Mesenchymal stem cell (in vitro differentiated cells and primary cell): ENCODE measurements at regions not wholly inside any gene's neighbourhood (a gene's known extent, or its start where the extent isn't known, plus 50 kb on each side); places are given as distances from the start of the nearest gene placed in this dataset.

ENCODE experiments used
- DNase-seq: peaks from one replicate; pipeline ENCODE4 v3.0.0-alpha.2; 2013
- H2AFZ ChIP-seq: one replicate; pipeline ENCODE4 v1.6.1; 2013; ENCODE audit warnings: low read depth, mild to moderate bottlenecking, control low read depth, inconsistent platforms, low read length, moderate library complexity
- H2AK5ac ChIP-seq: 2 replicates; pipeline ENCODE4 v1.6.1; 2013; ENCODE audit warnings: low read length, moderate library complexity, mild to moderate bottlenecking, inconsistent platforms; ENCODE audit not compliant: severe bottlenecking
- H2BK120ac ChIP-seq: one replicate; pipeline ENCODE4 v1.6.1; 2013; ENCODE audit warnings: low read depth, mild to moderate bottlenecking, inconsistent platforms, low read length, moderate library complexity
- H2BK12ac ChIP-seq, 2 experiments: one replicate each; pipeline ENCODE4 v1.6.1; 2013; ENCODE audit warnings: inconsistent platforms in 2 of 2, low read length in 2 of 2, mild to moderate bottlenecking in 2 of 2, moderate library complexity in 2 of 2, control low read depth in 1 of 2
- H2BK15ac ChIP-seq: one replicate; pipeline ENCODE4 v1.6.1; 2013; ENCODE audit warnings: mild to moderate bottlenecking, low read depth, inconsistent platforms; ENCODE audit not compliant: poor library complexity, severe bottlenecking
- H2BK5ac ChIP-seq: 2 replicates; pipeline ENCODE4 v1.6.1; 2013; ENCODE audit warnings: low read depth, mild to moderate bottlenecking, low read length, control low read depth, inconsistent platforms; ENCODE audit not compliant: poor library complexity, severe bottlenecking
- H3K14ac ChIP-seq, 2 experiments: one replicate each; pipeline ENCODE4 v1.6.1; 2013; ENCODE audit warnings: inconsistent platforms in 2 of 2, low read length in 2 of 2, control low read depth in 1 of 2, mild to moderate bottlenecking in 1 of 2, moderate library complexity in 1 of 2
- H3K18ac ChIP-seq, 2 experiments: one replicate each; pipeline ENCODE4 v1.6.1; 2013; ENCODE audit warnings: inconsistent platforms in 2 of 2, low read length in 2 of 2, control low read depth in 1 of 2, low read depth in 1 of 2, mild to moderate bottlenecking in 1 of 2
- H3K23ac ChIP-seq, 2 experiments: one replicate each; pipeline ENCODE4 v1.6.1; 2013; ENCODE audit warnings: inconsistent platforms in 2 of 2, low read length in 2 of 2, mild to moderate bottlenecking in 2 of 2, moderate library complexity in 2 of 2, control low read depth in 1 of 2
- H3K27ac ChIP-seq: 2 replicates; pipeline ENCODE4 v1.5.1; 2013; ENCODE audit warnings: mild to moderate bottlenecking, moderate library complexity, low read length, control low read depth, inconsistent platforms; ENCODE audit not compliant: poor library complexity, severe bottlenecking
- H3K27me3 ChIP-seq, 2 experiments: 2 replicates each; pipeline versions ENCODE4 v1.6.1 to v1.7.0; 2013; ENCODE audit warnings: low read length in 2 of 2, mild to moderate bottlenecking in 2 of 2, moderate library complexity in 2 of 2, control low read depth in 1 of 2, inconsistent platforms in 1 of 2; ENCODE audit not compliant: control insufficient read depth in 1 of 2, insufficient read depth in 1 of 2
- H3K36me3 ChIP-seq, 2 experiments: 2 replicates each; pipeline versions ENCODE4 v1.6.1 to v1.7.0; 2013; ENCODE audit warnings: low read length in 2 of 2, control low read depth in 1 of 2, inconsistent platforms in 1 of 2, low read depth in 1 of 2, mild to moderate bottlenecking in 1 of 2; ENCODE audit not compliant: insufficient read depth in 2 of 2, control insufficient read depth in 1 of 2
- H3K4ac ChIP-seq, 2 experiments: one replicate each; pipeline ENCODE4 v1.6.1; 2013; ENCODE audit warnings: inconsistent platforms in 2 of 2, low read length in 2 of 2, mild to moderate bottlenecking in 2 of 2, moderate library complexity in 2 of 2, control low read depth in 1 of 2, low read depth in 1 of 2
- H3K4me1 ChIP-seq: 2 replicates; pipeline ENCODE4 v1.6.1; 2013; ENCODE audit warnings: low read depth, low read length, control low read depth; ENCODE audit not compliant: control insufficient read depth, insufficient read depth
- H3K4me2 ChIP-seq: 2 replicates; pipeline ENCODE4 v1.6.1; 2013; ENCODE audit warnings: low read length, mild to moderate bottlenecking, inconsistent platforms; ENCODE audit not compliant: poor library complexity, severe bottlenecking
- H3K4me3 ChIP-seq, 2 experiments: 2 replicates each; pipeline versions ENCODE4 v1.5.1 to v1.7.0; 2013; ENCODE audit warnings: low read length in 2 of 2, mild to moderate bottlenecking in 2 of 2, control low read depth in 1 of 2, low read depth in 1 of 2; ENCODE audit not compliant: insufficient read depth in 1 of 2
- H3K79me1 ChIP-seq: replicated peaks from 2 replicates; pipeline ENCODE4 v1.6.1; 2013; ENCODE audit warnings: mild to moderate bottlenecking, control low read depth, low read length, inconsistent platforms; ENCODE audit not compliant: poor library complexity, severe bottlenecking
- H3K9ac ChIP-seq: 2 replicates; pipeline ENCODE4 v1.7.0; 2013; ENCODE audit warnings: mild to moderate bottlenecking, low read length, moderate library complexity
- H3K9me3 ChIP-seq: 2 replicates; pipeline ENCODE4 v1.7.0; 2013; ENCODE audit warnings: mild to moderate bottlenecking, low read length; ENCODE audit not compliant: control insufficient read depth
- H4K8ac ChIP-seq: one replicate; pipeline ENCODE4 v1.6.1; 2013; ENCODE audit warnings: inconsistent platforms, mild to moderate bottlenecking, low read length, moderate library complexity
- H4K91ac ChIP-seq: one replicate; pipeline ENCODE4 v1.6.1; 2013; ENCODE audit warnings: mild to moderate bottlenecking, low read length, inconsistent platforms
- WGBS: methylation state at CpG from one replicate; pipeline ENCODE4 v1.1.7; 2013; ENCODE audit warnings: mixed read lengths; 5-methylcytosine and 5-hydroxymethylcytosine counted together

GRCh38 chr15:39040861-39041260, 476.2 kb upstream of the RASGRP1 start:
- Histone ChIP-seq H2AFZ (no peak overlapping the region), H3K4ac (no peak overlapping the region), H4K8ac (no peak overlapping the region), H2BK12ac (no peak overlapping the region), H3K14ac (no peak overlapping the region), H3K9ac (no peak overlapping the region), H3K18ac (no peak overlapping the region), H3K23ac (no peak overlapping the region), H3K79me1 (no peaks in the 10 kb centered on the region), H3K27ac (no peak overlapping the region), H3K36me3 (no peaks in the 10 kb centered on the region), H3K9me3 (no peaks in the 10 kb centered on the region), H2BK5ac (no peak overlapping the region), H2AK5ac (no peak overlapping the region), H4K91ac (no peak overlapping the region), H3K4me3 (no peak overlapping the region), H3K4me2 (no peak overlapping the region), H2BK120ac (no peak overlapping the region), H3K4me1 (no peaks in the 10 kb centered on the region), H3K27me3 (no peaks in the 10 kb centered on the region), H2BK15ac (no peak overlapping the region)
- DNase-seq: no peak
- WGBS: 100% methylated on average over 1 of the region's 3 CpGs

- Histone ChIP-seq H3K14ac (no peak overlapping the region), H2BK5ac (no peak overlapping the region), H3K79me1 (no peaks in the 10 kb centered on the region), H2BK15ac (no peak overlapping the region), H2BK12ac (no peak overlapping the region), H3K4me2 (no peak overlapping the region), H3K27me3 (no peaks in the 10 kb centered on the region), H2AFZ (no peak overlapping the region), H3K18ac (no peak overlapping the region), H3K27ac (no peak overlapping the region), H3K4ac (no peak overlapping the region), H3K36me3 (no peaks in the 10 kb centered on the region), H2AK5ac (no peak overlapping the region), H3K9me3 (no peaks in the 10 kb centered on the region), H3K23ac (no peak overlapping the region), H3K4me1 (no peaks in the 10 kb centered on the region), H3K9ac (no peak overlapping the region), H4K91ac (no peak overlapping the region), H2BK120ac (no peak overlapping the region), H3K4me3 (no peak overlapping the region), H4K8ac (no peak overlapping the region)
- no peak for DNase-seq
- 92% methylated on average over 2 of the region's 4 CpGs for WGBS
Measured at GRCh38 chr15:39041979-39042495, 477.4 kb upstream of the RASGRP1 start.

- Histone ChIP-seq H2BK120ac (no peak overlapping the region), H4K91ac (no peak overlapping the region), H4K8ac (no peak overlapping the region), H3K23ac (no peak overlapping the region), H3K4me2 (no peak overlapping the region), H2AK5ac (no peak overlapping the region), H3K4ac (no peak overlapping the region), H3K18ac (no peak overlapping the region), H2BK5ac (no peak overlapping the region), H3K9me3 (peaks cover 31% of the 10 kb centered on the region), H2BK15ac (no peak overlapping the region), H3K36me3 (no peaks in the 10 kb centered on the region), H3K14ac (no peak overlapping the region), H2BK12ac (no peak overlapping the region), H2AFZ (no peak overlapping the region), H3K9ac (no peak overlapping the region), H3K4me3 (no peak overlapping the region), H3K27ac (no peak overlapping the region), H3K4me1 (no peaks in the 10 kb centered on the region), H3K27me3 (no peaks in the 10 kb centered on the region), H3K79me1 (no peaks in the 10 kb centered on the region)
- DNase-seq: no peak
- WGBS: 95% methylated on average over 1 of the region's 4 CpGs
Measured at GRCh38 chr15:39051626-39052322, 487.2 kb upstream of the RASGRP1 start.

GRCh38 chr15:39052323-39052705, 487.7 kb upstream of the RASGRP1 start:
- Histone ChIP-seq H4K91ac (no peak overlapping the region), H2BK12ac (no peak overlapping the region), H3K14ac (no peak overlapping the region), H4K8ac (no peak overlapping the region), H3K4me1 (no peaks in the 10 kb centered on the region), H2AFZ (no peak overlapping the region), H2AK5ac (no peak overlapping the region), H3K4me3 (no peak overlapping the region), H2BK120ac (no peak overlapping the region), H3K9me3 (peaks cover 31% of the 10 kb centered on the region), H3K23ac (no peak overlapping the region), H3K27me3 (no peaks in the 10 kb centered on the region), H3K36me3 (no peaks in the 10 kb centered on the region), H3K79me1 (no peaks in the 10 kb centered on the region), H3K27ac (no peak overlapping the region), H2BK15ac (no peak overlapping the region), H3K4ac (no peak overlapping the region), H3K18ac (no peak overlapping the region), H2BK5ac (no peak overlapping the region), H3K4me2 (no peak overlapping the region), H3K9ac (no peak overlapping the region)
- no peak for DNase-seq
